Activated T-cell treated with anti-CD3 and anti-CD28 coated beads, Interleukin-2, amount 50 U/mL, for 72 hours (primary cell): ENCODE measurements at regions not wholly inside any gene's neighbourhood (a gene's known extent, or its start where the extent isn't known, plus 50 kb on each side); places are given as distances from the start of the nearest gene placed in this dataset.
"Not testable (repeated sequence)": the region's sequence is repeated elsewhere in the genome, so short reads cannot be mapped to it uniquely, and the experiment has no call there.

Source experiments
- ATAC-seq, 2 donors: fragments of 150-1000 bp; cut with Tn5 transposase; replicated peaks in 1 of 2; 2 replicates each; pipeline ENCODE4 v1.10.0; 2021; ENCODE audit warnings: moderate library complexity in 2 of 2, mild to moderate bottlenecking in 1 of 2
- DNase-seq, 2 donors: peaks; one replicate each; pipeline ENCODE4 v3.0.0; 2021 to 2022; ENCODE audit warnings: mixed read lengths in 1 of 2
- H3K27ac Mint-ChIP-seq: one replicate; pipeline ENCODE4 v1.8.0; 2022; ENCODE audit warnings: mild to moderate bottlenecking, moderate library complexity, mixed read lengths
- H3K27me3 Mint-ChIP-seq: one replicate; pipeline ENCODE4 v1.8.0; 2022; ENCODE audit warnings: low read depth, mixed read lengths
- H3K36me3 Mint-ChIP-seq, 2 donors: one replicate each; pipeline ENCODE4 v1.8.0; 2022; ENCODE audit warnings: mixed read lengths in 2 of 2, mild to moderate bottlenecking in 1 of 2; ENCODE audit not compliant: insufficient read depth in 2 of 2
- H3K4me1 Mint-ChIP-seq: one replicate; pipeline ENCODE4 v1.8.0; 2022; ENCODE audit warnings: low read depth, mixed read lengths
- H3K4me3 Mint-ChIP-seq, 2 donors: one replicate each; pipeline ENCODE4 v1.8.0; 2022; ENCODE audit warnings: mild to moderate bottlenecking in 2 of 2, mixed read lengths in 2 of 2, moderate library complexity in 2 of 2
- H3K9me3 Mint-ChIP-seq, 2 donors: one replicate each; pipeline ENCODE4 v1.8.0; 2022; ENCODE audit warnings: mixed read lengths in 2 of 2

DNA sequence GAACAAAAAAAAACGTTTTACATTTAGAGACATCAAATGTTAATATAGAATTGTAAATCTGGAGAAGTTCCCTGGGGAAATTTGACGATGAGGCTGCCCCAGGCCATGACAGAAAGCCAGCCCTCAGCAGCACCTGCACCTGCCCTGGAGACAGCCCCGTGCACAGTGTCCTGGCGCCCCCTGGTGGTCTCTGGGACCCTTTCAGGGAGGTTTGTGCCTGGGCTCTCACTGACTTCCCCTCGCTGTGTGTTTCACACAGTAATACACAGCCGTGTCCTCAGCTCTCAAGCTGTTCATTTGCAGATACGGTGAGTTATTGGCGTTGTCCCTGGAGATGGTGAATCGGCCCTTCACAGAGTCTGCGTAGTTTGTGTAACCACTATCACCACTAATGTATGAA is 385.1 kb downstream of the TP53TG3F start:
- H3K9me3 Mint-ChIP-seq, H3K36me3 Mint-ChIP-seq, H3K27ac Mint-ChIP-seq, ATAC-seq, H3K4me1 Mint-ChIP-seq, H3K4me3 Mint-ChIP-seq, H3K27me3 Mint-ChIP-seq: not testable (repeated sequence)
- DNase-seq: peak; percentile 12 to 30
